Choroid plexus epithelial cell (primary cell): ENCODE measurements at regions not wholly inside any gene's neighbourhood (a gene's known extent, or its start where the extent isn't known, plus 50 kb on each side); places are given as distances from the start of the nearest gene placed in this dataset.

Source experiments
- DNase-seq: peaks from one replicate; pipeline ENCODE4 v3.0.0-alpha.2; 2010; ENCODE audit warnings: low read depth
- H3K4me3 ChIP-seq: 2 replicates; pipeline ENCODE4 v1.5.1; 2011; ENCODE audit warnings: low read depth, mild to moderate bottlenecking, control low read depth, low read length, moderate library complexity
- CTCF ChIP-seq: conservative IDR thresholded peaks from 2 replicates; pipeline ENCODE4 v1.5.1; 2011; ENCODE audit warnings: low read depth, mild to moderate bottlenecking, control low read depth, inconsistent platforms, low read length, moderate library complexity

GRCh38 chr5:52672459-52672858 lies 115.3 kb upstream of the ITGA1 start:
- TF ChIP-seq CTCF = no peak
- no peak for DNase-seq
- H3K4me3 ChIP-seq = no peak overlapping the region

- no peak overlapping the region for H3K4me3 ChIP-seq
- DNase-seq = no peak
- TF ChIP-seq CTCF = no peak
These were observed 114.2 kb upstream of the ITGA1 start for GRCh38 chr5:52673495-52673894.

GRCh38 chr5:52674815-52675545 lies 112.7 kb upstream of the ITGA1 start:
- no peak overlapping the region for H3K4me3 ChIP-seq
- DNase-seq = peak; percentile 94
- no peak for TF ChIP-seq CTCF

- no peak for DNase-seq
- no peak overlapping the region for H3K4me3 ChIP-seq
- no peak for TF ChIP-seq CTCF
These were observed 105.2 kb upstream of the ITGA1 start for GRCh38 chr5:52682492-52682891.

- no peak overlapping the region for H3K4me3 ChIP-seq
- no peak for TF ChIP-seq CTCF
- DNase-seq = peak; percentile 41
These were observed 103.7 kb upstream of the ITGA1 start for GRCh38 chr5:52684051-52684450.

- no peak for TF ChIP-seq CTCF
- DNase-seq = no peak
These were observed 102.2 kb upstream of the ITGA1 start for GRCh38 chr5:52685566-52685965.

GRCh38 chr5:52685971-52686370 lies 101.7 kb upstream of the ITGA1 start:
- no peak for TF ChIP-seq CTCF
- H3K4me3 ChIP-seq = no peak overlapping the region
- no peak for DNase-seq

More at GRCh38 chr5:52685566-52685965, 102.2 kb upstream of the ITGA1 start:
- H3K4me3 ChIP-seq = no peak overlapping the region
